ENCODE measurements at regions not wholly inside any gene's neighbourhood (a gene's known extent, or its start where the extent isn't known, plus 50 kb on each side); places are given as distances from the start of the nearest gene placed in this dataset.

DNA sequence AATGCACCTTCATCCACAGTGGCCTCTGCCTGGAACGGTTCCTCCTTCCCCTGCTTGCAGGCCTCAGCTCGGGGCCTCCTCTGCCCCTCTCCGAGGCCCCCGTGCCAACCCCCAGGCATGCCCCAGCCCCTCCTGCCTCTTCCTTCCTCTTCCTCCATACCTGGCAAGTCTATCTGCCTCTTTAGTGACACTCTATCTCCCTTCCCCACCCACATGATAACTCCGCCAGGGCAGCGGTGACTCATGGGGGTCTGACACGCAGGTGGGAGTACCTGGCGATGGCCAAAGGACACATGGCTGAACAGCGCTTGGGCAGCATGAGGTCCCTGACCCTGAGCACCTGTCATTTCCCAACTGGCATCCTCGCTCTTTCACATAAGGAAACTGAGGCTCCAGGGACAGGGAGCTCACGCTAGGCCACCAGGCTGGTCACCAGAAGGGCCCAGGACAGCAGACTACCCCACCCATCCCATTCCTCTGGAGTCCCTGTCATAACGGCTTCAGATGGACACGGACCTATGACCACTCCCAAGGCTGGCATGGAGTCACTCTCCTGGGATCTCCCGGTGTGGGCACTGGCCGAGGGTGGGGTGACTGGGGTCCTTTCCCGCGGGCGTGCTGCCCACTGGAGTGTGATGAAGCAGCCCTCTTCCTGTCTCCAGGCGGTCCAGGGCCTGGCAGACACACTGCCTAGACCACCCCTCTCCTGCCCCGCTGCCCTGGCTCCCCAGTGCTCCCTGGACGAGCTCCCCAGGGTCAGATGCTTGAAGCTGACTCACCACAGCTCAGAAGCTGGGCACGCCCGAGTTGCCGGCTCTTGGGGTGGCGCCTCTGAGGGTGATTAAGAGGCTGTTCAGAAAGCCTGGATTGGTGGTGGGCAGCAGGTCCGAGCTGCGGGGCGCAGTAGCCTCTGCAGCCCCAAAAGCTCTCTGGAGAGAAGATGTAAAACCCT, 100.6 kb downstream of the ENGASE start:
- CTCF ChIA-PET: no interaction called here
- POLR2A ChIA-PET: no interaction called here

DNA sequence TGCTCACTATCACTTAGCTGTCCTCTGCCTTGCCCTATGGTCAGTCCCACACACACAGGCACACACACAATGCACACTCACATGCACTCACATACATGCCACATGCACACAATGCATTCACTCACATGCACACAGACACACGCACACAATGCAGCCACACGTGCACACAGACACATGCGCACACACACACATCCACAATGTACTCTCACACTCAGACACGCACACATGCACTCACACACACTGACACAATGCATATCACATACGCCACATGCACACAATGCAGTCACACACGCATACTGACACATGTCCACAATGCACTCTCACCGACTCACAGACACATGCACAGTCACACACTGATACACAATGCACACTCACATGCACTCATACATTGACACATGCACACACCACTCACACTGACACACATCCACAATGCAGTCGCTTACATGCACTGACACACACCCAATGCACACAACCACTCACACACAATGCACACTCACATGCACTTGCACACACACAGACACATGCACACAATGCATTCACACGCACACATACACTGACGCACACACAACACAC, 99.7 kb downstream of the ENGASE start:
- ChIA-PET POLR2A (no interaction called here), CTCF (no interaction called here)

- ChIA-PET CTCF (no interaction called here), POLR2A (no interaction called here)
These were observed 96.6 kb downstream of the ENGASE start for GRCh38 chr17:79171188-79171587.

GRCh38 chr17:79169861-79170260, 95.2 kb downstream of the ENGASE start:
- CTCF ChIA-PET: no interaction called here
- POLR2A ChIA-PET: no interaction called here

DNA sequence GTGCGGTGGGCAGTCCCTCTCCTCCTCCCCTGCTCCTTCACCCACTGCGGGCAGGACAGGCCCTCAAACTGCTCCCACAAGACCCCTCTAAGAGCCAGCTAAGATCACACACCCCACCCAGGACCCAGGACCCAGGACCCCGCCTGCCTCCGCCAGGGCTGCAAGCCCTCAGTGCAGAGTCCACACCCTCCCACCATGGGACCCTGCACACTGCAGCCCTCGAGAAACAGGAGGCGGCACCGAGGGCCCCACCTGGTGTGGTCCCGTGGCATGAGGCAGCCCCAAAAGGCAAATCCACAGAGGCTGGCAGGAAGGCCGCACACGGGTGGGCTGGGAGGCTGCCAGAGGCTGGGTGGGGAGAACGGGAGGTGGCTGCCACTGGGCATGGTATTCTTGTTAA, 94.7 kb downstream of the ENGASE start:
- POLR2A ChIA-PET: no interaction called here

DNA sequence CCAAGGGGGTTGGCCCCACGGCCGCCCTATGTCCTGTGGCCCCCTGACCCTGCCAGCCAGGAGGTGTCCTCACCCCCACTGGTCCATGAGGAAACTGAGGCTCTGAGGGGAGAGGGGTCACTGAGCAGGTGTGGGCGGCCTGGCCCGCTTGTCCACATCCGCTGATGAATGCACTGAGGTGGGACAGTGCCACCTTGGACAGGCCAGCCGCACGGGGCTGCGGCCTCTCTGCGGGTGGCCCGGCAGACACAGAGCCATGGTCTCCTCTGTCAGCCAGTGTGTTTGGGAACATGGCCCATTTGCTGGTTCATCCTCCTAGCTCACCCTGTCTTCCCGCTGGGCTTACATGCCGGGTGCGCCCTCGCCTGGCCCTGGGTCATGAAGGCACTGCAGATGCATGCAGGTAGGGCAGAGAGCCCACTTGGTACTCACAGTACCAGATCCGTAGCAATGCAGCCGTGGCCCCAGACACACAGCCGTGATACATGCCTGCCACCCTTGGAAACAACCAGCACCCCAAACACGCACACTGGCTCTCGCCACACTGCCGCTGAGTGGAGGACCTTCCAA, 93.9 kb downstream of the ENGASE start:
- CTCF ChIA-PET: no interaction called here

More for the DNA sequence above, 94.7 kb downstream of the ENGASE start:
- CTCF ChIA-PET: no interaction called here

DNA sequence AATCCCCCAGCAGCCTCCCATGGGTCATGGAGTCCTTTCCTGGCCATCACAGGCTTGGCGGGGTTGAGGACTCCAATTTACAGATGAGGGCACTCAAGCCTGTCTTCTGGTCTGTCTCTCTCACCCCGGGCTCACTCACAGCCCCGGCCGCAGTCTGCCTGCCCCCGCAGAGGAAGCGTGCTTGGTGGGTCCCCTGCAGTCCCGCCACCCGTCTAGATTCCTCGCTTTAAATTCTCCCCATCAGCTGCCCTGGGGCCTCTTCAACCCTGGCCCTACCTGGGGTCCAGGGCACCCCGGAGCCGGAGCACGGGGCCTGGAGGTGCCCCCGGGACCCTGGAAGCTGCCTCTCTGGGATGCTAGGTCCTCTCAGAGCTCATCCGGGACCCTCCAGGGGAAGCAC, 92.9 kb downstream of the ENGASE start:
- ChIA-PET CTCF (no interaction called here), POLR2A (no interaction called here)

More for the DNA sequence above, 93.9 kb downstream of the ENGASE start:
- POLR2A ChIA-PET: no interaction called here

- ChIA-PET POLR2A (no interaction called here), CTCF (no interaction called here)
These were observed 91.3 kb downstream of the ENGASE start for GRCh38 chr17:79165756-79166473.

DNA sequence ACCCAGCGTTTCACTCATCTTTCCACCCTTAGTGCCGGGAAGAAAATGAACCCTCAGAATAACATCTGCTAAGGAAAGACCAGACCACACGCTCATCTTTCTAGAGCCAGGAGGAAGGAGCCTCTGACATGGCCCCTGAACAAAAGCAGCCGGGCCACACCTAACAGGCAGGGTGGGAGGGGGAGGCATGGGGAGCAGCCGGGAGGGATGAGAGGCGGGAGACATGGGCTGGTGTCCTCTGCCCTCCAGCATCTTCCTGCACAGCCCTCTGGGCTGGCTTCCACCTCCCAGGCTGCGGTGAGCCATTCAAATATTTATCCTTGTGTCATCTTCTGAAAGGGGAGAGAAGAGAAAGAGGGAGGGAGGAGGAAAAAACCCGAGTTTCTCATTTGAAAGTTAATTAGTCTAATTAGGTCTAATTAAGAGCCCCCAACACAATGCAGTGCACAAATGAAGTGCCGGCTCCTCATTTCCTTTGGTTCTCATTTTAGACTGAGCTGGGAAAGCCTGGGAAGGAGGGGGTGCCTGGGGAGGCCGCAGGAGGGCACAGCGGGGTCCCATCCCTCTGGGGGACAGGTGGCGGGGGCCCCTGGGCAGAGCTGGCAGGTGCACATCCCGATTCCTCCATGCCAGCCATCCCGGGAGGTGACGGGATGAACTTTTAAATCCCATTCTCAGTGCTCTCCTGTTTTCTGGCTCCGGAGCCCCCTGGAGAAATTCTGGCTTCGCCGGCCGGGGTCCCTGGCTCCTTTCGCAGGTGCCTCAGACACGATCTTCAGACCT, 90.5 kb downstream of the ENGASE start:
- CTCF ChIA-PET: no interaction called here
- POLR2A ChIA-PET: no interaction called here

- POLR2A ChIA-PET: no interaction called here
- CTCF ChIA-PET: no interaction called here
These were observed 89.8 kb downstream of the ENGASE start for GRCh38 chr17:79164408-79164807.

- POLR2A ChIA-PET: no interaction called here
- CTCF ChIA-PET: no interaction called here
These were observed 88.4 kb downstream of the ENGASE start for GRCh38 chr17:79163071-79163470.

DNA sequence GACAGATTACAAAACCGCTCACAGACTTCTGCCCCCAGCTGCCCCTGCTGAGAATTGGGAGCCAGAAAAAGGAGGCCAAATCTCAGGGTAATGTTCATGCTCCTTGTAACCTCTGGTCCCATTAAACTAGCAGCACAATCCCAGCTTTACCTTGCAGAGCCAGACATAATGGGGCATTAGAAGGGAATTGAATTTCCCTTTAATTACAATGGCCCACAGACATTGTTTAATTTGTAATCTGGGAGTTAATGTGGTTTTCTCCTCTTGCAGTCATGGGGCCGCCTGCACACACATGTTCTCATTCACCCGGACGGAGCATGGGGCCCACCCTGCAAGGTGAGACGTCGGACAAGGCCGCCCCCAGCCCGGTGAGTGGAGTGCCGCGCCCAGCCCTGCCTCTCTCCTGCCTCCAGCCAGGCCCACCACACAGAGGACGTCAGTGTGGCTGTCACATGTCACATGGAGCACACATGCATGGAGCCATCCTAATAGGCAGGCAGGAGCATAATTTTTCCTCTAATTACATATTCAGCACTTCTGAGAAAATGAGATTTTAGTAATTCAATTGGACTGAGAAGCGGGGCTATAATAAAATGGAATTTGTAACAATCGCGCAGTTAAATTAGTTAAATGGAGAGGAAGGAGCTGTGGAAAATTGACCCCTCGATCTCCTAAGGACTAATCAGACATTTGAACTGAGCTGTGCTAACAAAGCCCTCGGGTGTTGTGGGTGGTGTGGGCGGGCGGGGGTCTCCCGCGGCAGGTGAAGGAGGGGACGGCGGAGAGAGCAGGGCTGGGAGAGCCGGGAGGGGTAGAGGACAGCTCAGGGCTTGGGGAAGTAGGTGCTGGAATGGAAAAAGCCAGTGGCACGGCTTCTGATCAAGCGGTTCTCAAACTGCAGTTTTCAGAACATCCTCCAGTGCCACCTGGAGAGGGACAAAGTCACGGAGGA, 87.7 kb downstream of the ENGASE start:
- ChIA-PET POLR2A (no interaction called here), CTCF (no interaction called here)

GRCh38 chr17:79160980-79161636, 86.5 kb downstream of the ENGASE start:
- ChIA-PET POLR2A (no interaction called here), CTCF (no interaction called here)

- POLR2A ChIA-PET: no interaction called here
- CTCF ChIA-PET: interaction anchor here (1.1 kb wide), 1 partner anchor 232 kb away, joined by 3 read pairs; no protein-coding TSS in a partner anchor
These were observed 85.3 kb downstream of the ENGASE start for GRCh38 chr17:79159926-79160325.

- ChIA-PET CTCF (interaction anchor here (1.1 kb wide), 1 partner anchor 232 kb away, joined by 3 read pairs; no protein-coding TSS in a partner anchor), POLR2A (no interaction called here)
These were observed 84.8 kb downstream of the ENGASE start for GRCh38 chr17:79159471-79159870.

GRCh38 chr17:79156463-79157095, 82.0 kb downstream of the ENGASE start:
- CTCF ChIA-PET: no interaction called here
- POLR2A ChIA-PET: no interaction called here

DNA sequence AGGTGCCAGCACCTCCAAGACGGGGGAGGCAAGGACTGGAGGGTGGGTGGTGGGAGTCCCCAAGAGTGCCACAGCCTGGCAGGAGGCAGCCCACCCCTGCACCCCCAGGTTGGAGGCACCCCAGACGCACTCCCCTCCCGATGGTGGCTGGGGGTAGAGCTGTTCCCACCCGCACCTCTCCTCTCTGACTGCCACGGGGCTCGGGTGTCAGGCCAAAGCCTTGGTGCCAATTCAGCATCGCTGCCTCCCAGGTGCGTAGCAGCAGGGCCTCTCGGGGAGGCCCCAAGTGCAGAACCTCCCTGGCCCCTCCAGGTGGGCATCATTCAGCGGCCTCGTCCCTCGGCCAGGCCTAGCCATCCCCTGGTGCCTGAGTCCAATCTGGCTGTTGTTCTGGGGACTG, 81.1 kb downstream of the ENGASE start:
- ChIA-PET CTCF (no interaction called here), POLR2A (no interaction called here)

All from activated CD8-positive, alpha-beta memory T cell treated with anti-CD3 and anti-CD28 coated beads for 36 hours (primary cell).